HepG2 (cell line): ENCODE measurements at regions not wholly inside any gene's neighbourhood (a gene's known extent, or its start where the extent isn't known, plus 50 kb on each side); places are given as distances from the start of the nearest gene placed in this dataset.

Experiments used
- EEA1 ChIP-seq: sonication (generic); formaldehyde crosslinking; IDR thresholded peaks from 2 replicates; pipeline ENCODE4 v1.5.1; 2020; ENCODE audit warnings: mild to moderate bottlenecking, missing genetic modification reagents, borderline replicate concordance
- LRRFIP1 ChIP-seq: sonication (generic); formaldehyde crosslinking; conservative IDR thresholded peaks from 2 replicates; pipeline ENCODE4 v1.4.0; 2020; ENCODE audit warnings: missing genetic modification reagents
- NKX3-1 ChIP-seq: sonication (generic); formaldehyde crosslinking; IDR thresholded peaks from 2 replicates; pipeline ENCODE4 v1.5.0; 2020; ENCODE audit warnings: missing genetic modification reagents
- ZBTB1 ChIP-seq: sonication (generic); formaldehyde crosslinking; IDR thresholded peaks from 2 replicates; pipeline ENCODE4 v1.4.0; 2020; ENCODE audit warnings: missing genetic modification reagents, borderline replicate concordance
- ZNF574 ChIP-seq: sonication (generic); formaldehyde crosslinking; IDR thresholded peaks from 2 replicates; pipeline ENCODE4 v1.4.0; 2020; ENCODE audit warnings: missing genetic modification reagents
- ZNF737 ChIP-seq: sonication (generic); formaldehyde crosslinking; IDR thresholded peaks from 2 replicates; pipeline ENCODE4 v1.5.0; 2020; ENCODE audit warnings: missing genetic modification reagents, mild to moderate bottlenecking, borderline replicate concordance
- ZSCAN12 ChIP-seq: sonication (generic); formaldehyde crosslinking; IDR thresholded peaks from 2 replicates; pipeline ENCODE4 v1.9.0; 2021; ENCODE audit warnings: mild to moderate bottlenecking, missing genetic modification reagents
- TF ChIP-seq, protein P1 (sequence below): sonication (generic); formaldehyde crosslinking; IDR thresholded peaks from 2 replicates; pipeline ENCODE4 v1.9.0; 2022; ENCODE audit warnings: low read depth, missing genetic modification reagents

- TF ChIP-seq LRRFIP1 (CRISPR knock-in tag): no peak
- TF ChIP-seq NKX3-1 (CRISPR knock-in tag): no peak
- TF ChIP-seq ZBTB1 (CRISPR knock-in tag): no peak
- TF ChIP-seq, protein P1, sequence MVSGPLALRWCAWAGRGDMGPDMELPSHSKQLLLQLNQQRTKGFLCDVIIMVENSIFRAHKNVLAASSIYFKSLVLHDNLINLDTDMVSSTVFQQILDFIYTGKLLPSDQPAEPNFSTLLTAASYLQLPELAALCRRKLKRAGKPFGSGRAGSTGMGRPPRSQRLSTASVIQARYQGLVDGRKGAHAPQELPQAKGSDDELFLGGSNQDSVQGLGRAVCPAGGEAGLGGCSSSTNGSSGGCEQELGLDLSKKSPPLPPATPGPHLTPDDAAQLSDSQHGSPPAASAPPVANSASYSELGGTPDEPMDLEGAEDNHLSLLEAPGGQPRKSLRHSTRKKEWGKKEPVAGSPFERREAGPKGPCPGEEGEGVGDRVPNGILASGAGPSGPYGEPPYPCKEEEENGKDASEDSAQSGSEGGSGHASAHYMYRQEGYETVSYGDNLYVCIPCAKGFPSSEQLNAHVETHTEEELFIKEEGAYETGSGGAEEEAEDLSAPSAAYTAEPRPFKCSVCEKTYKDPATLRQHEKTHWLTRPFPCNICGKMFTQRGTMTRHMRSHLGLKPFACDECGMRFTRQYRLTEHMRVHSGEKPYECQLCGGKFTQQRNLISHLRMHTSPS (CRISPR knock-in tag): no peak
- TF ChIP-seq ZNF574 (CRISPR knock-in tag): no peak
- no peak for TF ChIP-seq ZSCAN12 (CRISPR knock-in tag)
- TF ChIP-seq ZNF737: no peak
- no peak for TF ChIP-seq EEA1
- TF ChIP-seq, all 625 proteins: peak for 0
These were observed 271.5 kb upstream of the C1orf87 start (continued) for GRCh38 chr1:60345049-60345448.
